Gastrocnemius medialis (tissue), 4 donors: ENCODE measurements at regions not wholly inside any gene's neighbourhood (a gene's known extent, or its start where the extent isn't known, plus 50 kb on each side); places are given as distances from the start of the nearest gene placed in this dataset.
"Not testable (repeated sequence)": the region's sequence is repeated elsewhere in the genome, so short reads cannot be mapped to it uniquely, and the experiment has no call there.

ENCODE experiments used
- ATAC-seq, 2 donors: fragments of 150-250 bp; one replicate each; pipeline ENCODE4 v1.9.1; 2016
- DNase-seq, 2 donors: peaks; one replicate each; pipeline ENCODE4 v3.0.0-alpha.2; 2019
- H3K27ac ChIP-seq, 4 donors: fragments of 200-600 bp; sonication (generic); 1 replicate in 1 of 4; 2 replicates in 3 of 4; pipeline ENCODE4 v1.5.1; 2016 to 2018; ENCODE audit warnings: mild to moderate bottlenecking in 2 of 4, moderate library complexity in 1 of 4
- H3K27me3 ChIP-seq, 3 donors: fragments of 200-600 bp; sonication (generic) in 2 of 3; 1 replicate in 1 of 3; 2 replicates in 2 of 3; pipeline versions ENCODE4 v1.5.1 to v1.6.0; 2016 to 2019; ENCODE audit warnings: mild to moderate bottlenecking in 1 of 3, moderate library complexity in 1 of 3
- H3K36me3 ChIP-seq, 2 donors: fragments of 200-600 bp; sonication (generic) in 1 of 2; one replicate each; pipeline ENCODE4 v1.5.1; 2017 to 2018
- H3K4me1 ChIP-seq, 2 donors: fragments of 200-600 bp; sonication (generic) in 1 of 2; one replicate each; pipeline ENCODE4 v1.5.1; 2016 to 2017; ENCODE audit warnings: mild to moderate bottlenecking in 2 of 2
- H3K4me3 ChIP-seq, 4 donors: fragments of 200-600 bp; sonication (generic) in 3 of 4; 1 replicate in 1 of 4; 2 replicates in 3 of 4; pipeline ENCODE4 v1.5.1; 2016 to 2019; ENCODE audit warnings: mild to moderate bottlenecking in 2 of 4
- H3K9me3 ChIP-seq, 3 donors: fragments of 200-600 bp; sonication (generic) in 2 of 3; 1 replicate in 1 of 3; 2 replicates in 2 of 3; pipeline ENCODE4 v1.5.1; 2016 to 2019
- POLR2A ChIP-seq, 2 donors: fragments of 450-650 bp; IDR thresholded peaks; one replicate each; pipeline ENCODE4 v1.6.1; 2017; ENCODE audit warnings: antibody characterized with exemption in 2 of 2, mild to moderate bottlenecking in 2 of 2, moderate library complexity in 2 of 2
- in situ Hi-C, 4 donors: fragments of 200-750 bp; cut with MboI; loops; one replicate each; pipeline versions ENCODE4 v1.15.0 to v1.8.0; 2017; ENCODE audit warnings: low sequenced_read_pairs in 4 of 4
- intact Hi-C: fragments of 100-400 bp; cut with DNase I; formaldehyde crosslinking; loops from one replicate; pipeline ENCODE4 v1.15.1; 2023; ENCODE audit warnings: low total_unique reads
- TF ChIP-seq, protein P1 (sequence below), 5 experiments: fragments of 450-650 bp in 3 of 5; fragments of 200-600 bp in 2 of 5; sonication (generic) in 2 of 5; IDR thresholded peaks in 4 of 5; conservative IDR thresholded peaks in 1 of 5; 1 replicate in 4 of 5; 2 replicates in 1 of 5; pipeline ENCODE4 v1.5.1; 2016 to 2019; ENCODE audit warnings: antibody characterized with exemption in 5 of 5, mild to moderate bottlenecking in 3 of 5, moderate library complexity in 3 of 5

DNA sequence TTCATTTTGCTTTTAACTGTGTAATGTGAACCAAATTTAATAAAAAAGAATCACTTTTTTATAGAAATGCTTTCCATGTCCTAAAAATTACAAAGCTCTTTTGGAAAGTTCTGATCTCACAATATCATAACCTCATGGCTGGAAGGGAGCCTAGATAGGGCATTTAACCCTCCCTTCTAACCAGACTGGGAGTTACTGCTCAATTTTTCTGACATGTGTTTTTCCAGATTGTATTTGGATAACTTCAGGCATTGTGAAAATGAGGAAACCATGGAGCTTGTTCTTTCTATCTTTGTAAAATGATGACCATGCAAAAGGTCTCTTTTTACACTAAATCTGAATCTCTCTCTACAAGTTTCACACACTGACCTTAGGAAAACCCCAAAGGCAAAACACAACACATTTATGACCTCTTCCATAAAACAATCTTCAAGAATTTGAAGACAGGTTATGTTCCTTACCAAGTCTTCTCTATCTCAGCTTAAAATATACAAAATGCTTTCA, 508.8 kb downstream of the DIPK2A start:
- ATAC-seq (no peak), DNase-seq (no peak)
- no peak for TF ChIP-seq POLR2A (IDR thresholded peaks at IDR 0.05)
- TF ChIP-seq, protein P1, sequence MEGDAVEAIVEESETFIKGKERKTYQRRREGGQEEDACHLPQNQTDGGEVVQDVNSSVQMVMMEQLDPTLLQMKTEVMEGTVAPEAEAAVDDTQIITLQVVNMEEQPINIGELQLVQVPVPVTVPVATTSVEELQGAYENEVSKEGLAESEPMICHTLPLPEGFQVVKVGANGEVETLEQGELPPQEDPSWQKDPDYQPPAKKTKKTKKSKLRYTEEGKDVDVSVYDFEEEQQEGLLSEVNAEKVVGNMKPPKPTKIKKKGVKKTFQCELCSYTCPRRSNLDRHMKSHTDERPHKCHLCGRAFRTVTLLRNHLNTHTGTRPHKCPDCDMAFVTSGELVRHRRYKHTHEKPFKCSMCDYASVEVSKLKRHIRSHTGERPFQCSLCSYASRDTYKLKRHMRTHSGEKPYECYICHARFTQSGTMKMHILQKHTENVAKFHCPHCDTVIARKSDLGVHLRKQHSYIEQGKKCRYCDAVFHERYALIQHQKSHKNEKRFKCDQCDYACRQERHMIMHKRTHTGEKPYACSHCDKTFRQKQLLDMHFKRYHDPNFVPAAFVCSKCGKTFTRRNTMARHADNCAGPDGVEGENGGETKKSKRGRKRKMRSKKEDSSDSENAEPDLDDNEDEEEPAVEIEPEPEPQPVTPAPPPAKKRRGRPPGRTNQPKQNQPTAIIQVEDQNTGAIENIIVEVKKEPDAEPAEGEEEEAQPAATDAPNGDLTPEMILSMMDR (IDR thresholded peaks at IDR 0.05 in 4 of 5, conservative IDR thresholded peaks at IDR 0.05 in 1 of 5): no peak
- Histone ChIP-seq H3K4me1 (no peaks in the 10 kb centered on the region), H3K4me3 (no peak overlapping the region), H3K27me3 (no peaks in the 10 kb centered on the region), H3K27ac (no peak overlapping the region), H3K36me3 (no peaks in the 10 kb centered on the region), H3K9me3 (no peaks in the 10 kb centered on the region)
- in situ Hi-C loops (no loop called here), intact Hi-C loops (no loop called here)

DNA sequence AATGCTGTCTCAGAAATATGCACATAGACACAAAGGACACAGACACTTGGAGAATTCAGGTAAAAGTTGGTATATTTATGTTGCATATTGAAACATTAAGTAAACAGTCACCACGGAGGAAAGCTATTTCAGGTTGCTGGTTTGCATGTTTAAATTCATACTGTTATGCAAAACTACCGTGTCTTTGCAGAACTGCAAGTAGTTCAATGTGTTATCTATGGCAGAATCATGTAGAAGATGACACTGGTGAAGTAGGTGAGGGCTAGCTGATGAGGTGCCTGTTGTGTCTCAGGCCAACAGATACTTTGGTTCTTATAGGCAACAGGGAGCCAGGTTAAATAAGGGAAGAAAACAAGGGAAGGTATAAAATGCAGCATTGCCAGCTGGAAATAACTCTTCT, 511.3 kb downstream of the DIPK2A start:
- Histone ChIP-seq H3K27me3 (no peaks in the 10 kb centered on the region), H3K9me3 (no peaks in the 10 kb centered on the region), H3K4me1 (no peaks in the 10 kb centered on the region), H3K4me3 (no peak overlapping the region), H3K27ac (no peak overlapping the region), H3K36me3 (no peaks in the 10 kb centered on the region)
- no peak for TF ChIP-seq POLR2A (IDR thresholded peaks at IDR 0.05)
- TF ChIP-seq, protein P1 (IDR thresholded peaks at IDR 0.05 in 4 of 5, conservative IDR thresholded peaks at IDR 0.05 in 1 of 5): no peak
- ATAC-seq (no peak), DNase-seq (no peak)
- intact Hi-C loops: no loop called here
- in situ Hi-C loops: no loop called here

DNA sequence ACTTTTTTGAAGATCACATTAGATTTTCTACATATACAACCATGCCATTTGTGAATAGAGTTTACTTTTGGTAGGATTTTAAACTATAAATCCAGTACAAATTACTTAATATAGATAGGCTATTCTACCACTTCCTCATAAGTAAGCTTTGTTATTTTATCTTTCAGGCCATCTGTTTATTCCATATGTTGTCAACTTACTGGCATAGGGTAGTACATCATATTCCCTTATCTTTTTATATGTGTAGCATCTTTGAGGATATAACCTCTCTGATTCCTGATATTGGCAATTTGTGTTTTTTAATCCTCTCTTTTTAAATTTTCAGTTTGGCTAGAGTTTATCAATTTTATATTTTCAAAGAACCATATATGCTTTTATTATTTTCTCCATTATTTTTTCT, 515.4 kb downstream of the DIPK2A start:
- in situ Hi-C loops: no loop called here
- Histone ChIP-seq H3K9me3 (no peaks in the 10 kb centered on the region), H3K27me3 (no peaks in the 10 kb centered on the region), H3K4me1 (no peaks in the 10 kb centered on the region), H3K27ac (no peak overlapping the region), H3K4me3 (no peak overlapping the region), H3K36me3 (no peaks in the 10 kb centered on the region)
- no peak for ATAC-seq
- intact Hi-C loops: no loop called here
- TF ChIP-seq POLR2A (IDR thresholded peaks at IDR 0.05): no peak
- TF ChIP-seq, protein P1 (IDR thresholded peaks at IDR 0.05 in 4 of 5, conservative IDR thresholded peaks at IDR 0.05 in 1 of 5): no peak
- no peak for DNase-seq

DNA sequence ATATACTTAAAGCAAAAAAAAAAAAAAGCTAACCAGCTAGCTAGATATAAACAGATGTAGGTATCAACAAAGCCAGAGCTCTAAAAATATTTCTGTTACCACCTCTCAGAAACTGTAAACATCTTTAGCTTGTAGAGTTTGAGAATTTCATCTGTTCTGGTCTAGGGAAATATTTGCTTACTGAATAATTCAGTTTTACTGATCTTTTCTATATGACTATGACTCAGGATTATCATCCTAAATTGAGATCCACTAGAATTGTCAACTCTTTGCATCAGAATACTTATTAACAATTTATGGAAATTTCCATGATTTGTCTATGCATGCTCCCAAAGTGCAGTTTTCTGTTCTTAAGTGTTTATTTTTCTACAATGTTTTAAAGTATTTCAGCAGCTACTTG, 517.3 kb downstream of the DIPK2A start:
- in situ Hi-C loops: no loop called here
- Histone ChIP-seq H3K4me1 (no peaks in the 10 kb centered on the region), H3K27ac (no peak overlapping the region), H3K27me3 (no peaks in the 10 kb centered on the region), H3K4me3 (no peak overlapping the region), H3K9me3 (no peaks in the 10 kb centered on the region), H3K36me3 (no peaks in the 10 kb centered on the region)
- no peak for ATAC-seq
- no peak for TF ChIP-seq POLR2A (IDR thresholded peaks at IDR 0.05)
- TF ChIP-seq, protein P1 (IDR thresholded peaks at IDR 0.05 in 4 of 5, conservative IDR thresholded peaks at IDR 0.05 in 1 of 5): no peak
- no peak for DNase-seq
- intact Hi-C loops: no loop called here

DNA sequence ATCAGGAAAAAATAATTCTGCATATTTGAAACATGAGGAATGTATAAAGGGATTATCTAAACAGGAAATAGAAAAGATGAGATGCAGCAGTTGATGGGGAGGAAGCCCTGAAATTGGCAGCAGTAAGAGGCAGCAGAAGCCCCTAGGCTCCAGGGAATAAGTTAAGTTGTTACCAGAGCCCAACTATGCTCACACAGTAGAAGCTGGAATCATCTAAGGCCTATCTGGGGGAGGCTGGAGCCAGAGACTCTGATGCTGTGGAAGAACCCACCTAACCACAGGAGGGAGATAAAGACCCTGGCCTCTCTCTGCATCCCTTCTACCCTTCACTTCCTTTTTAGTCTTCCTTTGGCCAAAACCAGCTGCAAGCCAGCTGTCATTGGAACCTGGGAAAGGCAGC, 519.7 kb downstream of the DIPK2A start:
- intact Hi-C loops (no loop called here), in situ Hi-C loops (no loop called here)
- H3K9me3 ChIP-seq: no peaks in the 10 kb centered on the region
- ATAC-seq: no peak
- no peaks in the 10 kb centered on the region for H3K4me1 ChIP-seq
- H3K4me3 ChIP-seq: no peak overlapping the region
- DNase-seq: no peak
- no peaks in the 10 kb centered on the region for H3K36me3 ChIP-seq
- no peak overlapping the region for H3K27ac ChIP-seq
- TF ChIP-seq, protein P1 (IDR thresholded peaks at IDR 0.05 in 4 of 5, conservative IDR thresholded peaks at IDR 0.05 in 1 of 5): no peak
- TF ChIP-seq POLR2A (IDR thresholded peaks at IDR 0.05): no peak
- no peaks in the 10 kb centered on the region for H3K27me3 ChIP-seq

DNA sequence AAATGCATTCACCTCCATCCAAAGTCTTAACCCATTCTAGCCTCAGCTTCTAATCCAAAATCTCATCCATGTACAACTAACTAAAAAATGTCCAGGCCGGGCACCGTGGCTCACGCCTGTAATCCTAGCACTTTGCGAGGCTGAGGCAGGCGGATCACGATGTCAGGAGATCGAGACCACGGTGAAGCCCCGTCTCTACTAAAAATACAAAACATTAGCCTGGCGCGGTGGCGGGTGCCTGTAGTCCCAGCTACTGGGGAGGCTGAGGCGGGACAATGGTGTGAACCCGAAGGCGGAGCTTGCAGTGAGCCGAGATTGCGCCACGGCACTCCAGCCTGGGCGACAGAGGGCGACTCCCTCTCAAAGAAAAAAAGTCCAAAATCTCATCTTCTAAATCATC, 523.0 kb downstream of the DIPK2A start:
- intact Hi-C loops, H3K27ac ChIP-seq, H3K4me3 ChIP-seq, H3K27me3 ChIP-seq, ATAC-seq, H3K4me1 ChIP-seq, H3K36me3 ChIP-seq, in situ Hi-C loops, DNase-seq, H3K9me3 ChIP-seq: not testable (repeated sequence)
